OCI-M2 (cell line): ENCODE measurements at regions not wholly inside any gene's neighbourhood (a gene's known extent, or its start where the extent isn't known, plus 50 kb on each side); places are given as distances from the start of the nearest gene placed in this dataset.

Source experiments
- DNase-seq: peaks from one replicate; lab custom pipeline; 2025; ENCODE audit not compliant: unreplicated experiment; lab: John Stamatoyannopoulos, UW

DNA sequence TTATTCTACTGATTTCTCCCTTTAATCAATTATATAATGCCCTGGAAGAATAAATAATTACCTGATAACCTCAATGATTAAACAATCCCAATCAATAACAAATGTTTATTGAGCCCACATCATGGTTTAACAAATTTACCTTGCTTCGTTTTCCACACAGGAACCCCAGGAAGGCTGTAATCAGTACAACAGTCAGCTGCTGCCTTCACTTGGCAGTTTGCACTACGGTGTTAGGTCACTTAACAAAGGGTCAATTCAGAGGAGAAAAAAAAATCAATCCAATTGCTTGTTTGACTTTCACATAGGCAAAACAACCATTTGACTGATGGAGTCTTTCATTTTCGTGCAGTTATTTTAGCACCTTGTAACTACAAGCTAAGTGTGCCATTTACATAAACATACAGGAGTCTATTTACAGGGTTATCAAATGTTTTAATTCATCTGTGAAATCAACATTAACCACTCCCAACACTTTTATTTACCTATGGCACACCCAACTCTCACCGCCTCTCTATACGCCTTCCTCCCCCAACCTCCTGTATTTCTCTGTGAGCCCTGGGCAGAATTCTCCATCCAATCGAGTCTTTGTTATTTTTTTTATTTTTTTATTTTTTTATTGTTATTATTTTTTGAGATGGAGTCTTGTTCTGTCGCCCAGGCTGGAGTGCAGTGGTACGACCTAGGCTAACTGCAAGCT, 140.4 kb upstream of the TAB2 start:
- DNase-seq: no peak

DNA sequence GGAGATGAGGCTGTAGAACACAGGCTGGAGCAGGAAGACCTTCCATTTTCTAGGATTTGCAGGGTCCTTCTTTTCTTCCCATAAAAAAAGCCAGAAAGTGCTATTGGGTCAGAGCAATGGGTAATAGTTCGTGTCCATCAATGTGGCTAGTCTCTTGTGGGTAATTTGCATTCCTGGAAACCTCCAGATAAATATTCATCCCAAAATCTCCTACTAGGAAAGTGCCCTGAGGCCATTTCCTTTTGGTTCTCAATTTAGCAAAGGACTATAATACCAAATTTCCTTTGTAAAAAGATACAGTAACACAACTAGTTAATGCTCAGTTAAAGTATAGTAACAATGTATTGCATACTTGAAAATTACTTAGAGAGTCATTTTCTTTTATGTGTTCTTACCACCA, 138.1 kb upstream of the TAB2 start:
- DNase-seq: no peak

DNA sequence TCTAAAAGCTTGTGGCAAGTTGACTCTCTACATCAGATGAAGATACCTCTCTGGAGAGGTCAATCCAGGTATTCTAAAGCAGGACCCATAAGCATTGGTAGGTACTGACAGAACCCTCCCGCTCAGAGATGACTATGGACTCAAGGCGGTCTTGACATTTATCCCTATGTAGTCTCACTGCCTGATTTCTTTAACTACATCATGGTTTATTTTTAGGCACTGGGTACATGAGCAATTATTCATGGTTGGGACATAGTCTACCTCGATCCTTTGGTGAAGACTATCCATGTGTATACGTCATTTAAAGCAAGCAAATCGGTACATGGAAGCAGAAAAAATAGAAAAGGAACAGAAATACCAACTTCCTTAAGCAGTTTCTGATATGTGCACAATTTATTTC, 136.2 kb upstream of the TAB2 start:
- no peak for DNase-seq

DNA sequence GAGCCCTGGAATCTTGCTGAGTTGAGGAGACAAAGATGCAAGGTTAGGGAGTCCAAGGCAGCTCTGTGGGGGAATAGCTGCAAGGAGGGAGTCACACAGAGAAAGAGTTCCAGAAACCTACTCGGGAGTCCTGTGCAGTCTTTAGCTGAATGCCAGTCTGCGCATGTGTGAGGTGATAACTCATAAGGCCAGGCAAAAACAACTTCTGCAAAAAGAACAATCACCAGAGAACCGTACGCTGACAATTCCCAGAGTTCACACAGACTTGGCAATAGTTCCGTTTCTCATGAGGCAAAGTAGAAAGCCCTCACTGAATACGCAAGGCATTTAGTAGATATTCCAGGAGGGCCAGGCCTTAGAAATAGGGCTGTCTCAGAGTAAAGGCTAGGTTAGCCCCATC, 135.2 kb upstream of the TAB2 start:
- no peak for DNase-seq

DNA sequence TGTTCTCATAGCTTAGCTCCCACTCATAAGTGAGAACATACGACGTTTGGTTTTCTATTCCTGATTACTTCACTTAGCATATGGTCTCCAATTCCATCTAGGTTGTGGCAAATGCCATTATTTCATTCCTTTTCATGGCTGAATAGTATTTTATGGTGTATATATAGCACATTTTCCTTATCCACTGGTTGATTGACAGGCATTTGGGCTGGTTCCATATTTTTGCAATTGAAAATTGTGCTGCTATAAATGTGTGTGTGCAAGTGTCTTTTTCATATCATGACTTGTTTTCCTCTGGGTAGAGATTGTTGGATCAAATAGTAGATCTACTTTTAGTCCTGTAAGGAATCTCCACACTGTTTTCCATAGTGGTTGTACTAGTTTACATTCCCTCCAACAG, 133.0 kb upstream of the TAB2 start:
- no peak for DNase-seq

DNA sequence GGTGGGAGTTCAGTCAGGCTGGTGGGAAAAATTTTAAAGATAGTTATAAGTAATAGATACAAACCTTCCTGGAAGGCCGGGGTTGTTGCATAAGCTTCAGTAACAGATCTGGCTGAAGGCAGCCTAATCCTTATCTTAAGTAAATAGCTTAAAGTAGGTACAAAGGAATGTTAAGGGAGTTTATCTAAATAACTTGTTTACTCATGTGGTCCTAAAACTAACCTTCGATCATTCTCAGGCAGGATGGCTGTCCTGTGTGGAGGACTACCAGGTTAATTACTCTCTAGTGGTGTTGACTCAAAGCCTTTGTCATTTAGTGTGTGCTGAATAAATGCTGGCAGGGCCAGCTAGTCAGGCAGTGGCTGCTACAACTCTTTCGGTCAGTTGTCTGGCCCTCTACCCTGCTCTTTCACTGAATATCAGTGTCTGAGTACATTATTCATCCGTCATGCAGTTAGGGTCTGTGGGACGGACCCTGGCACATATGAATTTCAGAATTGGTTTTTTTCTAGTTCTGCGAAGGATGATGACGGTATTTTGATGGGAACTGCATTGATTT, 131.6 kb upstream of the TAB2 start:
- no peak for DNase-seq

DNA sequence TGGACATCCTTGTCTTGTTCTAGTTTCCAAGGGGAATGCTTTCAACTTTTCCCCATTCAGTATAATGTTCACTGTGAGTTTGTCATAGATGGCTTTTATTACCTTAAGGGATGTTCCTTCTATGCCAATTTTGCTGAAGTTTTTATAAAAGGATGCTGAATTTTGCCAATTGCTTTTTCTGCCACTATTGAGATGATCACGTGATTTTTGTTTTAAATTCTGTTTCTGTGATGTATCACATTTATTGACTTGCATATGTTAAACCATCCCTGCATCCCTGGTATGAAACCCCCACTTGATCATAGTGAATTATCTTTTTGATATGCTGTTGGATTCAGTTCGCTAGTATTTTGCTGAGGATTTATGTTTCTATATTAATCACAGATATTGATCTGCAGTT, 130.6 kb upstream of the TAB2 start:
- DNase-seq: no peak

DNA sequence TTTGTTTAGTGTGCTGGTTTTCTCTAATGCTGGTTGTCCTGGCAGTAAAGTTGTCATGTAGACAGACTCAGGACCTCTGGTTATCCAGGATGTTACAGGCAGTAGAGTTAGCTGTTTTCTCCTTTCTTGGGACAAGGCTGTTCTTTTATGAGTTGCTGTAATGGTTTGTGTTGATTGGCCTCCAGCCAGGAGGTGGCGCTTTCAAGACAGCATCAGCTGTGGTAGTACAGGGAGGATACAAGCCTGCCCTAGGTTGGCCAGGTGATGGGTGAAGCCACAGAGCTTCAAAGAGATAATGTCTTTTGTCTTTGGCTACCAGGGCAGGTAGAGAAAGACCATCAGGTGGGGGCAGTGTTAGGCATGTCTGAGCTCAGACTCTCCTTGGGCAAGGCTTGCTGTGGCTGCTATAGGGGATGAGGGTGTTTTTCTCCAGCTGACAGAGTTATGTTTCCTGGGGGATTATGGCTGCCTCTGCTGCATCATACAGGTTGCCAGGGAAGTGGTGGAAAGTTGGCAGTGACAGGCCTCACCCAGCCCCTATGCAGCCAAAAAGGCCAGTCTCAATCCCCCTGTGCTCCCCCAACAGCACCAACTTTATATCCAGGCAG, 127.2 kb upstream of the TAB2 start:
- DNase-seq: no peak

DNA sequence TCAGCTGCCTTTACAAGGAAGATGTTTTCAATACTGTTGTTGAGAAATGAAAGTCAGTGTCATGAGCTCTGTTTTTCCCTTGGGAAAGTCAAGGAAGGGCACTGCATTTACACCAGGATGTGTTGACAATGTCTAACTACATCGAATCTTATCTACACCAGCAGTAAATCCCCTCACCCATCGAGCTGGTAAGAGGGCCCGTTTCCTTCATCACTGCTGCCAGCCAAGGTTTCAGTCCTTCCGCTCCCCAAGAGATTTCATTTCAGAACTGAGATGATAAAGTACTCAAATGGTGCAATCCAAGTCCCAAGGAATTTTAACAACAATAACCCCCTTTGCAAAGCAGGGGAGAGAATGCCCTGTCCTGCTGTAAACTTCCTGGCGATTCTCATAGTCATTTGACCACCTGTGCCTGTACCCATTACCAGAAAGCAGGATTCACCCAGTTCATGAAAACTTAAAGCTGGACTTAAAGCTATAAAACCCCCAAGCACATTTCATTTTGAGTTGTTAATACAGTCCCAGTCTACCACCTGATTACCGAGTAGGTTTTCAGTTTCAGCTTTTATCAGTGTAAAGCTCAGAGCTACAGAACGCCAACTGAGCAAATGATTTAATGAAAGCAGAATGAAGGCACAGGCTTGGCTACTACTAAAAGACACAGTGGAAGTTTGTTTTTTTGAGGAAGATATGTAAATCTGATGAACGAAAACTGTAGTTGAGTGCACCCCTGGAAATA, 122.5 kb upstream of the TAB2 start:
- DNase-seq: no peak

DNA sequence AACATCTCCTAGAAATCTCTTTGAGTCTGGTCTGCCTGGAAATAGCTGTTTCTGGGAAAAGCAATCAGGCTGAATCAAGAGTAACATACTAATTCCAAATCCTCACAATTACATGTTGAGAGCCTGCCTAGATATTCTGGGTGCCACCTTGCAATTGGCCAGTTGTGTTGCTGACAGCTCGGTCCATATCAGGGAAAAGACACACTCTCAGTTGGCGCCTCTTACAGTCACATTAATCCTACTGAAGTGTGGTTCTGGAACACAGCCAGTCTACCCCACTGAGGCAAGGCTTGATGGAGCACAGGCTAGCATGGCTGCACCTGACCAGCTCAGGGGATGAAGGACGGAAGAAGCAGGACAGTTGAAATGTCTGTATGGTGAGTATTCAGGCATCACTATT, 121.4 kb upstream of the TAB2 start:
- DNase-seq: no peak

DNA sequence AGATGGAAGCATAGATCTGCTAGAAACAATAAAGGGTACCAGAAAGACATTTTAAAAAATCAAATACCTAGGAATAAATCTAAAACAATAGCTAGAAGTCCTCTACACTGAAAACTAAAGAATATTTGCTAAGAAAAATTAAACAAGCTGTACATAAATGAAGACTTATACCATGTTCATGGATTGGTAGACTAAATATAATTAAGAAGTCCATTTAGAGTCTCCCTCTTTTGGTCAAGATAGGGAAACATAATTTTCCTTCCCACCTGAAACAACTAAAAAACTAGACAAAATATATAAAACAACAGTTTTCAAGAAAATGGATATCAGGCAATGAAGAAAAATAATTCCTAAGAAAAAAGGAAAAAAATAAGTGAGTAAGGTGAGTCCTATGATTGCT, 120.0 kb upstream of the TAB2 start:
- DNase-seq: no peak

DNA sequence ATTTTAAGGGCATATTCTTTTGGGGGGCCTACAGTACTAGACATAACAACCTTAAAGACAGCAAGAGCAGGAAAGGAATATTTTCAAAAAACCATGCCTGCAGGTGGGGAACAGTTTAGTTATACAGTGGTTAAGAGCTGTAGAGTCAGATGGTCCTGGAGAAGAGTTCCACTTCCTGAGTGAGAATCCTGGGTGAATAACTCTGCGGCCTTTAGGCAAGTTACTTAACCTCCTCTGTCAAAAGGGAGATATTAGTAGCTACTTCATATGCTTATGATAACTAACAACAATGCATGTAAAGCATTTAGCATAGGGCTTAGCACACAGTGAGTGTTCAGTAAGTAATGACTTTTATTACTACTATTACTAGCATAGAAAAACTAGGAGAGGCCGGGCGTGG, 119.2 kb upstream of the TAB2 start:
- no peak for DNase-seq

DNA sequence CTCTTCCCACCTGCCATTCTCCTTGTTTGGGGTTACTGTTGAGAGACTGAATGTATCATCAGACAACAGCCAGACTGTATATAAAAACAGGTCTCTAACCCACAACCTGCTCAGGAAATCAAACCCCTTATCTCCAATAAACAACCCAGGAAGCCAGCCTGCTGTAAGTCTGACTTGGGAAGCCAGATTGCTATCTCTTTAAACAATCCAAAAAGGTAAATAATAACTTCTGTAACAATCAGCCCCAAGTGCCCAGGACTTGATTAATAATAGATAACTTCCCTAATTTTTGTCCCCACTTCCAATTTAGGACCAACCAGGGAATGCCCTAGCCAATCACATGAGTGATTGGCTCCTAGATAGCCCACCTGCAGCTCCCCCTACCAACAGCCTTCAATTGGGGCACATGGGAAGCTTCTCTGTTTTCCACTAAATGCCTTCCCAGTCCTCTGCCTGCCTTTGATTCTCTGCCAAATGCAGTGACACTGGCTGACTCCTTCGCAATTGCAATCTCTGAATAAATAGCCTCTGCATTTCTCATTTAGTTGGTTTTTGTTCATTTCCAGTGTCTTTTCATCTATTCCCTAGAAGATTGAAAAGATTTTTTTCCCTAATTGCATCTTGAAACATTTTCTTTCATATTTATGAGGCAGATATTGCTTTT, 117.1 kb upstream of the TAB2 start:
- no peak for DNase-seq

DNA sequence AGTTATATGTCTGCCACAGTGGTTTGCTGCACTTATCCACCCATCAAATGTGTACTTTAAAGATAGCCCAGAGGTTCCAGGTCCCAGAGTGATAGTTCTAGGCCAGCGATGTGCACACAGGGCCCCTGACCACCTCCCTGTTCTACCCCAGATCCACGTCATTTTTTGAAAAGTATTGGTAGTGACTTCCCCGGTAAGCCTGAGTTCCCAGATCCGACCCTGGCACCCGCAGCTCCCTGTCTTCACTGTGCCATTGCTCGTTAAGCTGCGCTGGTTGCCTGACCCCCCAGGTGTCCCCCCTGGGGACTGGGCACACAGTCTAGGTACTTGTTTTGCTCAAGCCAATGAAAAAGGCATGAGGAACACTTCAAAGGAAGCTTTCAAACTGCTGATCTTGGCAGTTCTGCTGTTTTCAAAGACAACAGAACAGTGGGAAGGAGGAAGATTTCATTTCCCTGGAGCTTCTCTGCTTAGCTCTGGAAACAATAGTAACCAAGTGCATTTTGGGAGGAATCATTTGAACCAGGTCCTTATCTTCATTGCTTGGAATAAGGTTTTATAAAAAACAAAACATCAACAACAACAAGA, 116.3 kb upstream of the TAB2 start:
- DNase-seq: no peak

DNA sequence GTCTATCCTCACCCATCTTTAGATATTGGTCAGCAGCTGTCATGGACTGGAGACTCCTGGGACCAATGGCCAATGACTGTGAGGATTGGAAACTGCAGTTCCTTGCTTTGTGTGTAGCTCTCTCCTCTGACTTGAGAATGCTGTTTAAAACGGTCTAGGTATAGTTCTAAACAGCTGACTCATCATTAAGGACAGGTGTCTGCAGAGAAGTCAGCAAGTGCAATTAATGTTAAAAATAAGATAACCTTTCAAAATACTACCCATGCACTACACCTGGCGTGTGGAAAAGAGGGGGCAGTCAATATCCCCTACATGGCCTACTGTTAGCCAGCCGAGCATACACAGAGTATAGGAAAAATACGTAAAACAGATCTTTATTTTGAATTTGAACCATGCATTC, 115.4 kb upstream of the TAB2 start:
- DNase-seq: no peak

DNA sequence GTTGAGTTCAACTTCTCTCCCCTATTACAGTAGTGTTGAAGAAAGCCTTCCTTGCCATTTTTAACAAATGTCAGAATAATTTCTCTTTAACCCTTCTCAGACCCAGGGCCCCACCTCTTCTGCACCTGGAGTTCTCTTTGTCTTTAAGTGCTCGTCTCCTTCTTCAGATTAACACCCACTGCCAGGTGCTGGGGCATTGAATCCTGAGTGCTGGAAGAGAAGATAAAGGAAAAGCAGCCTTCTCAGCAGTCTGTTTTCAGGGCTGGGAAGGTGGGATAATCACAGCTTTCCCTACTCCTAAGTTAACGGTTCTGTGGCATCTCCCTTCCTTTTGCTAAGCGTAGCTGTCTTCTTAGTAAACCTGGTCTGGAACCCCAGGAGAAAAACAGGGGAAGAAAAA, 114.6 kb upstream of the TAB2 start:
- no peak for DNase-seq

DNA sequence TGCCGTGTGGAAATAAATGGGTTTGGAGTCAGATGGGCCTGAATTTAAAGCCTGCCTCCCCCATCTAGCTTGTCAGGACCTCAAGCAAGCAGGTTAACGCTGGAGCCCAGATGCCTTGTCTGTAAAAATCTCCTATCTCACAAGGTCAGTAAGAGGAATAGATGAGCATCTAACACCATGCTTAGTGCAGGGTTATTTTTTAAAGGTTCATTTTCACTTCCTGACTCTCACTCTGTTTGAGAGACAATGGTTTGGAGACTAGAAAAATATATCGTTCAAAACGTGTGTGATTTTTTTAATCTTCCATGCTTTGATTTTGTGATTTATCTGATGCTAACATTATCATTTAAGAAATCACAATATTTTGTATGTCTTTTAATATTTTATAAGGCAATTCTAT, 114.0 kb upstream of the TAB2 start:
- no peak for DNase-seq

DNA sequence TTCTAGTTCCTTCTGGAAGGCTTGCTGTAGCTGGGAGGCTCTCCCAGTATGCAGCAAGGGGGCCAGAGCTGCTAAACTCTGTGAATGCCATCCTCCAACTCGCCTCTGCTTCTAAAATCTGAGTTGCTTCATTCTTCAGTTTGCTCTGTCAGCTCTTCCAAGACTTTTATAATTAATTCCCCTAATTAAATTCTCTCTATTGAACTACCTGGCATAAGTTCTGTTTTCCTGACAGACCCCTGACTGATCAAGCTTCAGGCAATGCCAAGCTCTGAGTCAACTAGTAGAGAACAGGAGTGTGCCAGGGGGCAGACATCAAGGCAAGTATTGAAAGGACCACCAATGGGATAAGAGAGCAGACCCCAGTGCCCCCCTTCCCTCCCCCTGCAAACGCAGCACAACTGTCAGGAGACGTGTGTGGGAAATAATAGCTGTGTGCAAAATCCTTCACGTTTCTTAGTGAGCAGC, 109.3 kb upstream of the TAB2 start:
- no peak for DNase-seq

DNA sequence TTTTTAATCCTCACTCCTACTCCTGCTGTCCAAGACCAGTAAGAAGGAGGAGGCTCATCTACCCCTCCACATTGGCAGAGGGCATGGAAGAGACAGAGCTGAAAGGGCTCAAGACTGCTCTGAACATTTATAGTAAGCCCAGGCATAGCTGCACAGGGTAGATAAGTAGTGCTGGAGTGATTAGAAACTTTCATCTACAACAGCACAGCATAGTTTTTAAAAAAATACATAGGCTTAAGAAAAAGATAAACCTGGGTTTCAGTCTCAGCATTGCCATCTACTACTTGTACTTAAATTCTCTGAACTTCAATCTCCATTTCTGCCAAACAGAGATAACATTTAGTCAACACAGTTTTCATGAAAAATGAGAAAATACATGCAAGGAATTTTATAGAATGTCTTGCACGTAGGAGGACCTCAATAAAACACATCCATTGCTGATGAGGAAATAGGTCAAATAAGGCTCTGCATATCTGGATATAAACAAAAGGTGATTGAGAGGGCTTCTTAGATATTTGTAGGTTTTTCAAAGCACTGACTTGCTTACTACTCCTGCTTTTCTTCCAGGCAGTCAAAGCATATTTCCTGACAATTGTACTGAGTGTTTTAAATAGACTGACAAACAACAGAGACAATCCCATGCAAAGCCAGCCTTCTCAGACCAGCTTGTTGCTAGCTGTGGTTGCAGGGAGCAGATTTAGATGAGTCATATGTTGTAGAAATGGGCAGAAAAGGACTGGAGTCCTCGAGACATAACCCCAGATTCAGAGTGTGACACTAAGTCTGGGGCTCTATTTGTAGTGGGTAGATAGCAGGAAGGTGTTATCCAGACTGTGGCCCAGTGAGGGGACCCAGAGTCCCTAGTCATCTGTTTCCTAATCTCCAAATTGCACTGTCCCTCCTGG, 107.4 kb upstream of the TAB2 start:
- peak; percentile 91 for DNase-seq

DNA sequence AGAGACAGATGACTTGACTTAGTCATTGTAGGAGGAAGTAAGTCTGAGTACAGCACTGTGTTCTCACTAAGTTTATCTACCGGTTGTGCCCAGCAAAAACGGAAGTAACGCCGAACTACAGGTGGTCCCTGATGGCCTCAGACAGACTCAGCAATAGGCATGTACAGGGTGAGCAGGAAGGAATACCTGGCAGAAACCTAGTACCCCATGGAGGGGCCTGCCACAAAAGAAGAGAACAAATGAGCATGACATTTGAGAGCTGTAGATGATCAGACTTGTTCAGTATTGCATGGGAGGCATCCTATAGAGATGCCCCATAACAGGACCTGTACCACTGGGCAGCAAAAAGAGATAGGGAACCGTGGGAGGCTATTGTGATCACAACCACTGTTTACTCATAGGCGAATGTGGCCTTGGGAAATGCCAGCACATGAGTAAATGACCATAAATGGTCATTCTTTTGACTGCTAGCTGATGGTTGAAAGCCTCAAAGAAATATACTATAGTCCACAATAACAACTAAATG, 106.4 kb upstream of the TAB2 start:
- no peak for DNase-seq
